ENCODE measurements at regions not wholly inside any gene's neighbourhood (a gene's known extent, or its start where the extent isn't known, plus 50 kb on each side); places are given as distances from the start of the nearest gene placed in this dataset.

GRCh38 chr4:128384765-128385598 is 97.4 kb upstream of the PGRMC2 start:
- Mint-ChIP-seq H3K4me1 (ENCODE audit: insufficient read depth, unreplicated experiment) (peaks cover 52% of the 10 kb centered on the region), H3K27me3 (ENCODE audit: insufficient read depth, unreplicated experiment) (no peaks in the 10 kb centered on the region), H3K36me3 (ENCODE audit: insufficient read depth, unreplicated experiment) (no peaks in the 10 kb centered on the region), H3K4me3 (ENCODE audit: unreplicated experiment) (no peak overlapping the region), H3K27ac (ENCODE audit: low read depth, unreplicated experiment) (peak overlapping the region; percentile 84), H3K9me3 (ENCODE audit: unreplicated experiment) (no peaks in the 10 kb centered on the region)
- TF ChIP-seq CTCF (IDR thresholded peaks at IDR 0.05; ENCODE audit: unreplicated experiment) = no peak
- BruUV-seq (replicated peaks) = no TSS peak
- intact Hi-C loops (cut with micrococcal nuclease) = no loop called here
- CTCF ChIA-PET = interaction anchor here (0.6 to 2.5 kb wide), 9 partner anchors 10 to 193 kb away, joined by 3 to 12 read pairs (median 3); no protein-coding TSS in a partner anchor
- POLR2A ChIA-PET = interaction anchor here (0.8 to 5.0 kb wide), 17 partner anchors 8 to 427 kb away, joined by 3 to 115 read pairs (median 4); partner anchors contain the start of genes JADE1 and PGRMC2
- no peak for DNase-seq (ENCODE audit: unreplicated experiment)

GRCh38 chr4:128384091-128384520 is 96.5 kb upstream of the PGRMC2 start:
- Mint-ChIP-seq H3K4me1 (ENCODE audit: insufficient read depth, unreplicated experiment) (peaks cover 49% of the 10 kb centered on the region), H3K27me3 (ENCODE audit: insufficient read depth, unreplicated experiment) (no peaks in the 10 kb centered on the region), H3K9me3 (ENCODE audit: unreplicated experiment) (no peaks in the 10 kb centered on the region), H3K4me3 (ENCODE audit: unreplicated experiment) (no peak overlapping the region), H3K27ac (ENCODE audit: low read depth, unreplicated experiment) (no peak overlapping the region), H3K36me3 (ENCODE audit: insufficient read depth, unreplicated experiment) (no peaks in the 10 kb centered on the region)
- TF ChIP-seq CTCF (IDR thresholded peaks at IDR 0.05; ENCODE audit: unreplicated experiment) = no peak
- DNase-seq (ENCODE audit: unreplicated experiment) = no peak
- BruUV-seq (replicated peaks) = no TSS peak
- ChIA-PET CTCF (interaction anchor here (0.6 to 2.3 kb wide), 5 partner anchors 9 to 192 kb away, joined by 3 to 9 read pairs (median 3); no protein-coding TSS in a partner anchor), POLR2A (interaction anchor here (5.0 kb wide), 1 partner anchor 96 kb away, joined by 115 read pairs; the partner anchor contains the start of gene PGRMC2)
- intact Hi-C loops (cut with micrococcal nuclease) = no loop called here

DNA sequence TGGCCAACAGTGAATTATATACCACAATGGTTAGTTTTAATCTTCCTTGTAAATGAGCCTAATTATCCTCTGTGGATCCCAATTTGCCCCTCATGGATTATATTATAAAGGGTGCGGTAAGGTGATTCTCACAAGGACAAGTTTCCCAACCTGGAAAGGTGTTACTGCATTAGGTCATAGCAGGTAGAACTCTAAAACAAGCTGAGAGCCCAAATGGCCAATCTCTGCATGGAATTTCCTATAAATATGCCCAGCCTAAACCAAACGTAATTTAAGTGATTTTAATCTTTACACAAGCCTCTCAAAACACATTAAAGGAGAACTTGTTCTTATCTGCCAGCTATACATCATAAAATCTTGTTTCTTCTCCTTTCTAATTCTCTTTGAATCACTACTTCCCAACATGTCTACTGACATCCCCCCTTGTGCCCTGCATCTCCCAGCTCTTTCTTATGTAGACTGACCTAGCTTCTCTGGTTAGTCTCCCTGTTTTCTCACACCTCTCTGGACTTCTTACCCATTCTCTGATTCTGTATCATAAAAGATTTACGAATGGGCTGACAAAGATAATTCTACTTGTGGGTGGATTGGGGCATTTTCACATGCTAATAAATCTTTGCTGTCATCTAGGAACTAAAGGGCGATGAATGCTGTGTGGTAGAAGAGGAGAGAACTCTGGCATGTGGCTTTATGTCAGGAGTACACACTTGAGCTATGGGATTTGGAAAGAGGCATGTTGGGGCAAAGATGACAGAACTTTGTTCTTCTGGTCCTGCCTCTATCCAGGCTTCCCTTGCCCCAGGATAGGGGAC is 94.3 kb upstream of the PGRMC2 start:
- ChIA-PET POLR2A (interaction anchor here (1.9 to 2.4 kb wide), 2 partner anchors 10 to 96 kb away, joined by 7 to 9 read pairs; no protein-coding TSS in a partner anchor), CTCF (interaction anchor here (0.6 to 0.8 kb wide), 2 partner anchors 71 to 1143 kb away, joined by 3 to 4 read pairs; no protein-coding TSS in a partner anchor)
- H3K36me3 Mint-ChIP-seq (ENCODE audit: insufficient read depth, unreplicated experiment) = no peaks in the 10 kb centered on the region
- no peak for DNase-seq (ENCODE audit: unreplicated experiment)
- H3K27ac Mint-ChIP-seq (ENCODE audit: low read depth, unreplicated experiment) = no peak overlapping the region
- H3K4me3 Mint-ChIP-seq (ENCODE audit: unreplicated experiment) = no peak overlapping the region
- H3K27me3 Mint-ChIP-seq (ENCODE audit: insufficient read depth, unreplicated experiment) = no peaks in the 10 kb centered on the region
- peaks cover 7% of the 10 kb centered on the region for H3K9me3 Mint-ChIP-seq (ENCODE audit: unreplicated experiment)
- intact Hi-C loops (cut with micrococcal nuclease) = no loop called here
- no TSS peak for BruUV-seq (replicated peaks)
- peaks cover 33% of the 10 kb centered on the region for H3K4me1 Mint-ChIP-seq (ENCODE audit: insufficient read depth, unreplicated experiment)
- TF ChIP-seq CTCF (IDR thresholded peaks at IDR 0.05; ENCODE audit: unreplicated experiment) = no peak

DNA sequence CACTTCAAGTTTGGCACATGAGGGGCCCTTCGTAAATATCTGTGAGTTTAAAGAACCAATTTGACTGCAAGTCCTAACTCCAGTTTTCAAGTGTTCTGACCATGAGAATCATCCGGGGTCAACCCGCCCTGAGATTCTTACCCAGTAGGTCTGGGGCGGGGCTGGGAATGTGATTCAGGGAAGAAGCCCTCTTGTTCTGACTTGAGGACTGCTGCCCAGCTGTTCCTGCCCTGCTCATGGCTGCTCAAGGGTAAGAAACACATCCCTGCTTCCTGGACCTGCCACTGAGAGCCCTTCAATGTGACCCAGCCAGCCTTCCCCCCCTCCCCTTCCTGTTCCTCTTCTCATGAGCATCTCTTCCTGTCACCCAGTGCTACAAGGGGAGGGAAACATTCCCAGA is 92.7 kb upstream of the PGRMC2 start:
- BruUV-seq (replicated peaks) = no TSS peak
- H3K4me1 Mint-ChIP-seq (ENCODE audit: insufficient read depth, unreplicated experiment) = peaks cover 20% of the 10 kb centered on the region
- H3K27me3 Mint-ChIP-seq (ENCODE audit: insufficient read depth, unreplicated experiment) = no peaks in the 10 kb centered on the region
- ChIA-PET CTCF (interaction anchor here (0.5 to 1.4 kb wide), 12 partner anchors 10 to 214 kb away, joined by 3 to 4 read pairs (median 3); no protein-coding TSS in a partner anchor), POLR2A (interaction anchor here (0.8 to 1.3 kb wide), 2 partner anchors 92 to 95 kb away, joined by 3 to 4 read pairs; no protein-coding TSS in a partner anchor)
- H3K9me3 Mint-ChIP-seq (ENCODE audit: unreplicated experiment) = peaks cover 7% of the 10 kb centered on the region
- intact Hi-C loops (cut with micrococcal nuclease) = no loop called here
- no peaks in the 10 kb centered on the region for H3K36me3 Mint-ChIP-seq (ENCODE audit: insufficient read depth, unreplicated experiment)
- H3K4me3 Mint-ChIP-seq (ENCODE audit: unreplicated experiment) = no peak overlapping the region
- TF ChIP-seq CTCF (IDR thresholded peaks at IDR 0.05; ENCODE audit: unreplicated experiment) = no peak
- no peak for DNase-seq (ENCODE audit: unreplicated experiment)
- H3K27ac Mint-ChIP-seq (ENCODE audit: low read depth, unreplicated experiment) = no peak overlapping the region

Measured in MCF 10A (cell line).